Ammon's horn (tissue), 1 donor: ENCODE measurements at regions not wholly inside any gene's neighbourhood (a gene's known extent, or its start where the extent isn't known, plus 50 kb on each side); places are given as distances from the start of the nearest gene placed in this dataset.

ENCODE experiments used
- DNase-seq: peaks from one replicate; pipeline ENCODE4 v3.0.0-alpha.2; 2016; ENCODE audit warnings: low spot score

DNA sequence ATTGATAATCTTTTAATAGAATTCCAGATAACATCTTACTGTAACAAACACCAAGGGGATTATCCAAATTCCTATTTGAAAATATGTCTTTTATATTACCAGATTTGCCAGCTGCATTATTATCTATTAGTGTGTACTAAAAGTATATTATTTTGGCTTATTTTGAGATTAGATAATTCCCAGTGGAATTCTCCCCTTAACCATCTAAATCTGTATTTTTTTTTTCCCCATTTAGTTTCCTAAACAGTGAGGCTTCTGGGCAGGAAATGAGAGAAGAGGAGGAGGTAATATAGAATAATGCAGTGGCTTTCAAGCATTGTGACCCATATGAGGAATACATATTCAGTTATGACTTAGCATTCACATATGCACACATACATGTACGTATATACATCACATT, 53.5 kb upstream of the ABL1 start:
- DNase-seq, result no peak

DNA sequence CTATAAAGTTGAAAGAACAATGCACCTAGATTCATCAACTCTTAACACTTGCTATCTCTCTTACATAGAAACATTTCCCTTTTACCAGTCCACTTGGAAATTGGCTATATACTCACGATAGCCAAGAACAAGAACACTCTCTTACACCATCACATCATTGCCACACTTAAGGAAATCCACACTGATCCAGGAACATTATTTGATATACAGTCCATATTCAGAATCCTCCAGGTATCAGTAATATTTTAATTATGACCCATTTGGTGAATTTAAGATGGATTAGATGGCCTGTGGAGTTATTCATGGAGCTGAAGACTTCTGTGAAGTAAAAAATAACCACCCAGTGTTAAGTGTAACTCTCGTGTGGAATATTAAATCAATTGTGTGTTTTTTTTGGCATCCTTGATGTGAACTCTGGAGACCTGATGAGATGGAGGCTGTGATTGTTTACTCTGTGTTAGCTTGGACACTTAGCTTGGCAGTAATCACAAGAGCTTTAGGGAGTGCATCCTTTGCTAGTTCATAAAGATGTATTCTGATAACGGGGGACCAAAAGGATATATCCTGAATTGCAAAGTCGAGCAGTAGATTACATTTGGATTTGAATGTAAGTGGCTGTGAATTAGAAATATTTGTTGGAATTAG, 52.0 kb upstream of the ABL1 start:
- DNase-seq, result no peak

DNA sequence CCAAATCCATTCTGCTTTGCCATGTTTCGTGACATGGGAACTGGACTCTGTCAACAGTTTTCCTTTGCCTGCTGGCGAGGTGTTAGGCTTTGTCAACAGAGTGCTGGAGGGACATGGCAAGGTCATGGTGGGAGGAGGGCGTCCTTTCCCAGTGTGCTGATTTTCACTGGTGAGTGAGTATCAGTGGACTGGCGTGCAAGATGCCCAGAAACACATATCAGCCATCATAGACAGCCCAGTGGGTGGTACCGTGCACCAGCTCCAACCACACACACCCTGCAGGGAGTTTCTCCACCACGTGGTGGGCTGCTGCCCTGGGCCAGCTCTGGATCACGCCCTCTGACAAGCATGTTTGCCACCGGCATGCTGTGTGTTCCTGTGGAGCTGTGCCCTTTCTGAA, 50.0 kb upstream of the ABL1 start:
- DNase-seq, result no peak
